GM10266 (cell line): ENCODE measurements at regions not wholly inside any gene's neighbourhood (a gene's known extent, or its start where the extent isn't known, plus 50 kb on each side); places are given as distances from the start of the nearest gene placed in this dataset.

Experiments
- DNase-seq: peaks from one replicate; pipeline ENCODE4 v3.0.0; 2012; ENCODE audit errors: extremely low spot score
- TF ChIP-seq, protein P1 (sequence below): IDR thresholded peaks from 2 replicates; pipeline ENCODE4 v1.5.1; 2012; ENCODE audit warnings: mild to moderate bottlenecking, low read depth; ENCODE audit not compliant: control insufficient read depth, insufficient read depth; ENCODE audit errors: missing control alignments

- DNase-seq = no peak
These were observed 261.6 kb downstream of the SKIDA1 start for GRCh38 chr10:21263839-21264238.

DNA sequence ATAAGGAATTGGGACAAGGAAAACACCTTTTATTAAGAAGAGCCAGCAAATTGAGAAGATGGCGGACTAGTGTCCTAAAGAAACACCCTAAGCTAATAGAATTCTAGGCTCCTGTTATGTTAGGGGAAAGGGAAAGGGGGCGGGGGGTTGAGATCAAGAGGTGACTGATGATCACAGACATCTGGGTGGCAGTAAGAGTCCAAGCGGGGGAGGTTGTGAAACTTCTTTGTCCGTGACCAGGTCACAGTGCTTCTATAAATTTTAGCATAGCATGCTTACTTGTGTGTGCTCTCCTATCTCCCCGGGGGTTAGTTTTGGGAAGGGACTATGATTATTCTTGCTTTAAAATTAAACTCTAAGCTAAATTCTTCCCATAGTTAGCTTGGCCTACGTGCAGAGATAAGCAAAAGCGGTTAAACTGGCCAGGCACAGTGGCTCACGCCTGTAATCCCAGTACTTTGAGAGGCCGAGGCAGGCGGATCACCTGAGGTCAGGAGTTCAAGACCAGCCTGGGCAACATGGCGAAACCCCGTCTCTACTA lies 262.1 kb downstream of the SKIDA1 start:
- TF ChIP-seq, protein P1, sequence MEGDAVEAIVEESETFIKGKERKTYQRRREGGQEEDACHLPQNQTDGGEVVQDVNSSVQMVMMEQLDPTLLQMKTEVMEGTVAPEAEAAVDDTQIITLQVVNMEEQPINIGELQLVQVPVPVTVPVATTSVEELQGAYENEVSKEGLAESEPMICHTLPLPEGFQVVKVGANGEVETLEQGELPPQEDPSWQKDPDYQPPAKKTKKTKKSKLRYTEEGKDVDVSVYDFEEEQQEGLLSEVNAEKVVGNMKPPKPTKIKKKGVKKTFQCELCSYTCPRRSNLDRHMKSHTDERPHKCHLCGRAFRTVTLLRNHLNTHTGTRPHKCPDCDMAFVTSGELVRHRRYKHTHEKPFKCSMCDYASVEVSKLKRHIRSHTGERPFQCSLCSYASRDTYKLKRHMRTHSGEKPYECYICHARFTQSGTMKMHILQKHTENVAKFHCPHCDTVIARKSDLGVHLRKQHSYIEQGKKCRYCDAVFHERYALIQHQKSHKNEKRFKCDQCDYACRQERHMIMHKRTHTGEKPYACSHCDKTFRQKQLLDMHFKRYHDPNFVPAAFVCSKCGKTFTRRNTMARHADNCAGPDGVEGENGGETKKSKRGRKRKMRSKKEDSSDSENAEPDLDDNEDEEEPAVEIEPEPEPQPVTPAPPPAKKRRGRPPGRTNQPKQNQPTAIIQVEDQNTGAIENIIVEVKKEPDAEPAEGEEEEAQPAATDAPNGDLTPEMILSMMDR = no peak
- DNase-seq = no peak

More at GRCh38 chr10:21263839-21264238, 261.6 kb downstream of the SKIDA1 start:
- TF ChIP-seq, protein P1 = no peak

GRCh38 chr10:21261842-21262294 lies 263.6 kb downstream of the SKIDA1 start:
- TF ChIP-seq, protein P1 = no peak
- no peak for DNase-seq

DNA sequence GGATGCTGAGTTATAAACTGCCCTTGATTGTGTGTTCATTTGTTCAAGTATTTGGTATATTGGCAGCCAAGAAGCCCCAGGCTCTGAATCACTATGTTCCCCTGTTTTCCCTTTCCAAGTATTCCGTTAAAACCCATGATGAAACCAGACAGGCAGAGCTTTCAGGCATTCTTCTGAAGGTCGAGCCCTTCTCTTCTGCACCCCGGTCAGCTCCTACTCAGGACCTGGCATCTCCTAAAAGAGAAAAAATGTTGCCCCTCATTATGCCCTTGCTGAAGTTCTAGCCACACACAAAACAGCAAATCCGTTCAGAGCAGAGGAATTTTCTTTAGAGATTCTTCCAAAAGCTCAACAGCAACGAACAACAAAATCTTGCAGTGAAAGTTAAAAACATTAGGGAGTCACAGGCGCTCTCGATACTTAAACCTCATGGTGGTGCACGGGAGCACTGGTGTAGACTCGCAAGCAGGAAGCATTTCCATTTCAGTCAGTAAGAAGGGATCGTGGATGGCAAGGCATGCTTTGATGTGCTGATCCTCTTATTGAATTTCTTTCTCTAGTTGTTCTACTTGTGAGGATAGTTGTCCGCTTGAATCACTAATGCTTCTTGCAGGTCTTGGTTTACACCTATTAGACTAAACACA lies 264.9 kb downstream of the SKIDA1 start:
- DNase-seq = no peak
- TF ChIP-seq, protein P1 = no peak

GRCh38 chr10:21260066-21260465 lies 265.4 kb downstream of the SKIDA1 start:
- TF ChIP-seq, protein P1 = no peak
- no peak for DNase-seq

- TF ChIP-seq, protein P1 = no peak
- DNase-seq = no peak
These were observed 267.6 kb downstream of the SKIDA1 start for GRCh38 chr10:21257919-21258318.

DNA sequence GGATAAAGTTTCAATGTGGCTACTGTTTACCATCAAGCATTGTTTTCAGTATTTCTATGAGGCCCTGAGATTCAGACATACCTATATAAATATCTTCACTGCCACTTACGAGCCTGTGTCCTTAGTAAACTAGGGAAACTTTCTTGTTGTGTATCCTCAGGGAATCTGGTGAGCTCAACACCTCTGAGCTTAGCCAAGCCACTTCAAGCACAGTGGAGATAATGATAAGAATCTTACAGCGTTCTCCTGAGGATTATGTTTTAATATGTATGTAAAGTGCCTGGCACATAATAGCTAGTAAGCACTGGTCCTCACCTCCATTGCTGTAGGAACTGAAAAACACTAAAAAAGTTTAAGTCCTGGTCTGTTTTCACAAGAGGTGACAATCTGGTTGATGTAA lies 268.3 kb downstream of the SKIDA1 start:
- TF ChIP-seq, protein P1 = no peak
- no peak for DNase-seq
